SU-DHL-6 (cell line): ENCODE measurements at regions not wholly inside any gene's neighbourhood (a gene's known extent, or its start where the extent isn't known, plus 50 kb on each side); places are given as distances from the start of the nearest gene placed in this dataset.

Experiments
- CTCF ChIP-seq: fragments of 200-600 bp; sonication (generic); IDR thresholded peaks from one replicate; pipeline ENCODE4 v1.5.1; 2017; ENCODE audit warnings: antibody characterized with exemption, mild to moderate bottlenecking, low read length, moderate library complexity; ENCODE audit not compliant: insufficient read depth, poor library complexity, severe bottlenecking
- EZH2phosphoT487 ChIP-seq: fragments of 200-600 bp; sonication (generic), shearing (Covaris generic); conservative IDR thresholded peaks from 2 replicates; pipeline ENCODE4 v1.6.1; 2018; ENCODE audit warnings: mild to moderate bottlenecking, antibody characterized with exemption, low read length, moderate library complexity, mixed read lengths

- TF ChIP-seq CTCF (no peak), EZH2phosphoT487 (no peak)
These were observed 337.2 kb upstream of the ROBO2 start for GRCh38 chr3:76702676-76703075.
